Small intestine (tissue), 7 donors: ENCODE measurements at regions not wholly inside any gene's neighbourhood (a gene's known extent, or its start where the extent isn't known, plus 50 kb on each side); places are given as distances from the start of the nearest gene placed in this dataset.

Experiments used
- DNase-seq, 2 donors: peaks; one replicate each; pipeline versions ENCODE4 v3.0.0 to v3.0.0-alpha.2; 2013
- FAIRE-seq: peaks from 2 replicates; lab custom pipeline; 2012; peaks lifted over from hg19 to GRCh38; lab: Jason Lieb, UNC
- H3K27ac ChIP-seq, 3 donors: one replicate each; pipeline ENCODE4 v1.5.1; 2013; ENCODE audit warnings: low read length in 2 of 3, mild to moderate bottlenecking in 2 of 3, control low read depth in 1 of 3, inconsistent platforms in 1 of 3, low read depth in 1 of 3, moderate library complexity in 1 of 3
- H3K27me3 ChIP-seq, 3 donors: one replicate each; pipeline ENCODE4 v1.6.1; 2013; ENCODE audit warnings: low read length in 3 of 3, inconsistent platforms in 1 of 3; ENCODE audit not compliant: control insufficient read depth in 3 of 3, insufficient read depth in 3 of 3
- H3K36me3 ChIP-seq, 3 donors: one replicate each; pipeline ENCODE4 v1.6.1; 2013; ENCODE audit warnings: low read length in 3 of 3, inconsistent platforms in 1 of 3, low read depth in 1 of 3, mild to moderate bottlenecking in 1 of 3, moderate library complexity in 1 of 3; ENCODE audit not compliant: control insufficient read depth in 3 of 3, insufficient read depth in 2 of 3
- H3K4me1 ChIP-seq, 3 donors: one replicate each; pipeline ENCODE4 v1.6.1; 2013; ENCODE audit warnings: low read length in 2 of 3, inconsistent platforms in 1 of 3, low read depth in 1 of 3, mild to moderate bottlenecking in 1 of 3, moderate library complexity in 1 of 3; ENCODE audit not compliant: control insufficient read depth in 3 of 3, insufficient read depth in 2 of 3
- H3K4me3 ChIP-seq, 3 donors: one replicate each; pipeline ENCODE4 v1.5.1; 2013; ENCODE audit warnings: low read length in 3 of 3, control low read depth in 1 of 3, inconsistent platforms in 1 of 3, low read depth in 1 of 3, mild to moderate bottlenecking in 1 of 3, moderate library complexity in 1 of 3
- H3K9me3 ChIP-seq, 2 donors: one replicate each; pipeline ENCODE4 v1.6.1; 2013; ENCODE audit warnings: low read depth in 1 of 2, low read length in 1 of 2; ENCODE audit not compliant: control insufficient read depth in 2 of 2, insufficient read depth in 1 of 2
- WGBS, 3 donors: extraction: QIAGEN DNeasy Blood & Tissue Kit; methylation state at CpG; one replicate each; pipeline ENCODE4 v1.1.7; 2013; 5-methylcytosine and 5-hydroxymethylcytosine counted together
- donor health status: healthy with polysubstance abuse.
- donor health status: control.
- donor health status: control.
- donor health status: Bipolar disorder and iron deficiency.
- donor health status: healthy.

- no peak overlapping the region for H3K27ac ChIP-seq
- FAIRE-seq (no peak), DNase-seq (no peak)
- no peaks in the 10 kb centered on the region for H3K36me3 ChIP-seq
- no peaks in the 10 kb centered on the region for H3K27me3 ChIP-seq
- H3K4me3 ChIP-seq: no peak overlapping the region
- WGBS, 3 donors: 62 to 68% (median 63%) methylated on average over 1 of the region's 1 CpG
- no peaks in the 10 kb centered on the region for H3K4me1 ChIP-seq
- no peaks in the 10 kb centered on the region for H3K9me3 ChIP-seq
Observed at GRCh38 chr18:60537074-60537473, 164.5 kb upstream of the MC4R start.

GRCh38 chr18:60538891-60539290 lies 166.3 kb upstream of the MC4R start:
- H3K4me1 ChIP-seq: no peaks in the 10 kb centered on the region
- FAIRE-seq: no peak
- no peaks in the 10 kb centered on the region for H3K27me3 ChIP-seq
- 69 to 74% (median 70%) methylated on average over 2 of the region's 2 CpGs for WGBS, 3 donors
- no peaks in the 10 kb centered on the region for H3K36me3 ChIP-seq
- no peak overlapping the region for H3K27ac ChIP-seq
- no peak for DNase-seq
- no peaks in the 10 kb centered on the region for H3K9me3 ChIP-seq
- no peak overlapping the region for H3K4me3 ChIP-seq

- Histone ChIP-seq H3K4me1 (no peaks in the 10 kb centered on the region), H3K9me3 (no peaks in the 10 kb centered on the region), H3K36me3 (no peaks in the 10 kb centered on the region), H3K4me3 (no peak overlapping the region), H3K27ac (no peak overlapping the region), H3K27me3 (no peaks in the 10 kb centered on the region)
- DNase-seq (no peak), FAIRE-seq (no peak)
Observed at GRCh38 chr18:60541661-60542060, 169.1 kb upstream of the MC4R start.

GRCh38 chr18:60543646-60544045 lies 171.1 kb upstream of the MC4R start:
- Histone ChIP-seq H3K9me3 (no peaks in the 10 kb centered on the region), H3K27me3 (no peaks in the 10 kb centered on the region), H3K27ac (no peak overlapping the region), H3K4me1 (no peaks in the 10 kb centered on the region), H3K36me3 (no peaks in the 10 kb centered on the region), H3K4me3 (no peak overlapping the region)
- FAIRE-seq (no peak), DNase-seq (no peak)
- 56 to 72% (median 68%) methylated on average over 2 of the region's 2 CpGs for WGBS, 3 donors

- Histone ChIP-seq H3K36me3 (no peaks in the 10 kb centered on the region), H3K4me3 (no peak overlapping the region), H3K27ac (no peak overlapping the region), H3K27me3 (no peaks in the 10 kb centered on the region), H3K4me1 (no peaks in the 10 kb centered on the region), H3K9me3 (peaks cover 0 to 5% of the 10 kb centered on the region in 2 donors)
- FAIRE-seq (peak; percentile 95), DNase-seq (peak; percentile 47 to 63)
- 0 to 1% (median 0%) methylated on average over 2 of the region's 2 CpGs for WGBS, 3 donors
Observed at GRCh38 chr18:60549338-60549960, 176.9 kb upstream of the MC4R start.

GRCh38 chr18:60552948-60553347 lies 180.4 kb upstream of the MC4R start:
- H3K9me3 ChIP-seq: peaks cover 0 to 5% of the 10 kb centered on the region in 2 donors
- WGBS, 3 donors: 86 to 90% (median 88%) methylated on average over 8 of the region's 8 CpGs
- H3K4me3 ChIP-seq: no peak overlapping the region
- FAIRE-seq: no peak
- H3K27me3 ChIP-seq: no peaks in the 10 kb centered on the region
- DNase-seq: no peak
- no peaks in the 10 kb centered on the region for H3K36me3 ChIP-seq
- no peak overlapping the region for H3K27ac ChIP-seq
- H3K4me1 ChIP-seq: no peaks in the 10 kb centered on the region

- FAIRE-seq (no peak), DNase-seq (no peak)
- Histone ChIP-seq H3K27me3 (no peaks in the 10 kb centered on the region), H3K27ac (no peak overlapping the region), H3K4me1 (no peaks in the 10 kb centered on the region), H3K36me3 (no peaks in the 10 kb centered on the region), H3K9me3 (peaks cover 0 to 5% of the 10 kb centered on the region in 2 donors), H3K4me3 (no peak overlapping the region)
- WGBS, 3 donors: 46 to 55% (median 47%) methylated on average over 3 of the region's 3 CpGs
Observed at GRCh38 chr18:60554967-60555366, 182.4 kb upstream of the MC4R start.

GRCh38 chr18:60555625-60556024 lies 183.1 kb upstream of the MC4R start:
- Histone ChIP-seq H3K36me3 (no peaks in the 10 kb centered on the region), H3K4me3 (no peak overlapping the region), H3K27ac (no peak overlapping the region), H3K27me3 (no peaks in the 10 kb centered on the region), H3K9me3 (peaks cover 0 to 5% of the 10 kb centered on the region in 2 donors), H3K4me1 (no peaks in the 10 kb centered on the region)
- FAIRE-seq (no peak), DNase-seq (peak; percentile 5 to 55)
- 32 to 64% (median 49%) methylated on average over 5 of the region's 5 CpGs for WGBS, 3 donors

GRCh38 chr18:60556326-60556725 lies 183.8 kb upstream of the MC4R start:
- no peaks in the 10 kb centered on the region for H3K4me1 ChIP-seq
- H3K36me3 ChIP-seq: no peaks in the 10 kb centered on the region
- H3K9me3 ChIP-seq: peaks cover 0 to 5% of the 10 kb centered on the region in 2 donors
- no peaks in the 10 kb centered on the region for H3K27me3 ChIP-seq
- H3K4me3 ChIP-seq: no peak overlapping the region
- 88 to 96% (median 89%) methylated on average over 1 of the region's 1 CpG for WGBS, 3 donors
- H3K27ac ChIP-seq: no peak overlapping the region
- DNase-seq (no peak), FAIRE-seq (no peak)
